HG03378 (cell line): ENCODE measurements at regions not wholly inside any gene's neighbourhood (a gene's known extent, or its start where the extent isn't known, plus 50 kb on each side); places are given as distances from the start of the nearest gene placed in this dataset.

Experiments used
- ATAC-seq: cut with Tn5 transposase; IDR thresholded peaks from one replicate; pipeline ENCODE4 v1.9.1; 2021; ENCODE audit warnings: mild to moderate bottlenecking, moderate library complexity; ENCODE audit not compliant: unreplicated experiment

GRCh38 chr12:75581515-75581914 is 70.1 kb upstream of the KRR1 start:
- ATAC-seq = no peak

DNA sequence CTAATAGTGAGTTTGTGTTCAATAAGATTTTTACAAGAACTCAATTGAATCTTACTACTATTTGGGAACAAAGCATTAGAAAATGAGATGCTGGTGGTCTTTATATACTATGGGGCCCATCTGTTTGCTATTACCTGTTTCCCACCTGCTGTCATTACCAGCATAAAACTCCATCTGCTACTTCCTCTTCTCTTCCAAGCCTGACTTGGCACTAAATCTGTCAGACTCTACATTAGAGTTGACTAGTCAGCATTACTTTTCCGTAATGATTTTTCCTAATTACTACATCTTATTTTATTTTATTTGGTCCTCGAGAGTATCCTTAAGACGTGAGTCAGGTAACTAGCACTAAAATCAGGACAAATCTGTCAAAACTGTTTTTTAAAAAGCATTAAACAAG is 68.1 kb upstream of the KRR1 start:
- no peak for ATAC-seq

- no peak for ATAC-seq
Measured at GRCh38 chr12:75578546-75578945, 67.1 kb upstream of the KRR1 start.

DNA sequence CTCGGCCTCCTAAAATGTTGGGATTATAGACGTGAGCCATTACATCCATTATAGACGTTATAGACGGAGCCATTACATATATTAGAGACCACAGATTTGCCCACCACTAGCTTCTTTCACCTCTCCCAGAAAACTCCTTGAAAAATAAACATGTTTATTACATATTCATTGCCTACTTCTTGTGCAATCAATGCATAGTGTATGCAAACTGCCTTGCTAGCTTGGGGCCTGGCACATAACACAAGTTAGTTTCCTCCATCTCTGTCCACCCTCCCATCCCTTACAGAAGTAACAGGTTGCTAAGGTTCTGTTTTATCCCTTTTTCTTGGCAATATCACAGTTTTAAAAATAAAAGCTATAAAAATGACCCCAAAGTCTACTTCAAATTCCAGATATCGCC is 66.4 kb upstream of the KRR1 start:
- no peak for ATAC-seq

DNA sequence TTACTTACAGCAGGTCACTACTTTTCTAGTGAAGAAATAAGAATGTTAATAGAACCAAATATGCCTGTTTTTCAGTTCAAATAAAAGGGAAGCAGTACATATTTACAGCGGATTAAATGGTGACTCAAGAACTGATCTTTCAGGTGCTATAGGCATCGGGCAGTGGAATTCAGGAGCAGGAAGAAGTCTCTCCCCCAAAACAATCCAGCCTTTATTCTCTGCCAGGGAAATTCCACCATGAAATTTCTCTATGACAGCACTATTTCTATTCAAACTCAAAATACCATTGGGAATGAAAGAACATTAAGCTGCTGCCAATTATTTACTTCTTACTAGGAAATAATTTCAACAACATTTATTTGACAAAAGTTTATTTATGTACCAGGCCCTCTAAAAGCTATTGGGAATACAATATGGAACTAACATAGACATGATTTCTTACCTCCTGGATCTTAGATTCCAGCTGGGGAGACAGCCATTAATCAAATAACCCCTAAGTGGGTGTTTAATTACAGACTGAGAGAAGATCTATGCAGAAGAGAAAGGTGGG is 60.3 kb upstream of the KRR1 start:
- no peak for ATAC-seq

DNA sequence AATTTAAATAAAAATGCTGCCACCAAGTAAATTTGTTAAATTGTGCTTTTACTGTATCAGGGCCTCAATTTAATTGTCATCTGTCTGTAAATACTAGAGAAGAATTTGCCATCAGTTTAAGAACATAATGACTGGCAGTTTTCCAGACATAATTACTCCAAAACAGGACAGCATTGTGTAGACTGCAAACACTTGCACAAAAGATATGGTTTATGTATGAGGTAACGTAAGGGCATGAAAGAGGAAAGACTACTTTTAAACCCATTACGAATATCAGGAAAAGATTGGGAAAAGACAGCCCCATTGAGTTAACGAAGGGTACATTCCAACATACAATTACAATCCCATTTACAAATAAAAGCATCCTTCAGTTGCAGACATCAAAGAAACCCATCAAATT is 59.8 kb upstream of the KRR1 start:
- no peak for ATAC-seq

GRCh38 chr12:75568801-75569200 is 57.4 kb upstream of the KRR1 start:
- no peak for ATAC-seq

GRCh38 chr12:75568393-75568792 is 57.0 kb upstream of the KRR1 start:
- no peak for ATAC-seq

GRCh38 chr12:75565795-75566194 is 54.4 kb upstream of the KRR1 start:
- ATAC-seq = no peak

- ATAC-seq = no peak
Measured at GRCh38 chr12:75564852-75565251, 53.4 kb upstream of the KRR1 start.

DNA sequence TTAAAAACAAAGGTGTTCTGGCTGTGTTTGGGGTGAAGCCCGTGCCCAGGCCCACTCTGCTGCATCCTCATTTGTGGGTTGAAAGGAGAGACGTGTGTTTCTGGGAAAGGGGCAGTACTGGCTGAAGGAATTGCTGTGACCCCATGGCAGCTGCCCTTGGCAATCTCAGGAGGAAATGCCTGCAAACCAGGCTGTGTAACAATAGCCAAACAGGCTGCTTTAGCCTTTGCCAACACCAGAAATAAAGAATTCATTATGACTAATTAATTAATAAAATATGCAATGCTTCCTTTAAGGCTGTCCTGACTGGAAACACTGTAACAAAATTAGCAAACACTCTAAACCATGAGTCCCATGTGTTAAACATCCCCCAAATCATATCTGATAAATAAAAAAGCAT is 53.0 kb upstream of the KRR1 start:
- ATAC-seq = no peak

- ATAC-seq = no peak
Measured at GRCh38 chr12:75563351-75563750, 51.9 kb upstream of the KRR1 start.

DNA sequence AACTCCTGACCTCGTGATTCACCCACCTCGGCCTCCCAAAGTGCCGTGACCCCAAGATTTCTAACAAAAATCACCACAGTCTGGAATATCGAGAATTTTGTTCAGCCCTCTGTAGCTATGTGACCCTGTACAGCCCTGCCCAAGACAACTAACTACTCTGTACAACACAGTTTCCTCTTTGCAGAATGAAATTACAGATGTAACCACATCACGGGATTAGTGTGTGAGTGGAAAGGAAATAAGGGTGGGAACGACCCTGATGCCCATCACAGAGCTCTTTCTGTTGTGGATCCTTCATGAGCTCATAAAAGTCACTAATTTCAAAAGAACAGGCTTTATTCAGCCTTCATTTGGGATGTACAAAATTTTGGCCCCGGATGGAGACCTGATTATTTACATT is 50.5 kb upstream of the KRR1 start:
- ATAC-seq = no peak
